ENCODE measurements at regions not wholly inside any gene's neighbourhood (a gene's known extent, or its start where the extent isn't known, plus 50 kb on each side); places are given as distances from the start of the nearest gene placed in this dataset.

GRCh38 chr13:73827434-73827833, 306.8 kb downstream of the KLF12 start:
- Histone ChIP-seq H3K79me2 (ENCODE audit: insufficient read depth, low read length) (no peaks in the 10 kb centered on the region), H4K20me1 (ENCODE audit: insufficient read depth) (no peaks in the 10 kb centered on the region), H3K9me3 (ENCODE audit: control insufficient read depth in 1 of 2, insufficient read depth in 1 of 2, low read depth in 1 of 2, low read length in 2 of 2) (no peaks in the 10 kb centered on the region), H3K36me3 (ENCODE audit: control insufficient read depth in 1 of 2, insufficient read depth in 2 of 2, low read length in 2 of 2) (no peaks in the 10 kb centered on the region), H3K9ac (ENCODE audit: low read length) (no peak overlapping the region), H2AFZ (ENCODE audit: low read depth, low read length, poor library complexity, severe bottlenecking) (no peak overlapping the region), H3K4me1 (ENCODE audit: control insufficient read depth in 1 of 2, insufficient read depth in 2 of 2, low read length in 2 of 2) (no peaks in the 10 kb centered on the region), H3K4me2 (ENCODE audit: low read length) (no peak overlapping the region), H3K9me2 (ENCODE audit: insufficient read depth) (no peaks in the 10 kb centered on the region), H3K27ac (ENCODE audit: low read depth, low read length) (no peak overlapping the region), H3K4me3 (replicated peaks in 1 of 2; ENCODE audit: low read depth in 1 of 2, low read length in 2 of 2) (no peak overlapping the region), H3K27me3 (ENCODE audit: insufficient read depth, low read length) (no peaks in the 10 kb centered on the region)
- TF ChIP-seq FOSL1 (IDR thresholded peaks at IDR 0.05; ENCODE audit: low read depth) (no peak), MAX (IDR thresholded peaks at IDR 0.05) (no peak), POLR2AphosphoS5 (IDR thresholded peaks at IDR 0.05; ENCODE audit: low read depth, low read length) (no peak), ZBTB33 (IDR thresholded peaks at IDR 0.05; ENCODE audit: extremely low read depth, insufficient replicate concordance, low read length) (no peak), SRF (IDR thresholded peaks at IDR 0.05; ENCODE audit: low read depth) (no peak), JUND (IDR thresholded peaks at IDR 0.05) (no peak), RAD21 (IDR thresholded peaks at IDR 0.05; ENCODE audit: low read depth) (no peak), EZH2 (IDR thresholded peaks at IDR 0.05) (no peak), SIN3A (IDR thresholded peaks at IDR 0.05; ENCODE audit: low read depth) (no peak), ZFX (IDR thresholded peaks at IDR 0.05) (no peak), CBX3 (IDR thresholded peaks at IDR 0.05; ENCODE audit: low read depth) (no peak), ELF1 (IDR thresholded peaks at IDR 0.05; ENCODE audit: borderline replicate concordance, low read depth) (no peak), EZH2phosphoT487 (IDR thresholded peaks at IDR 0.05; ENCODE audit: borderline replicate concordance) (no peak)
- DNase-seq (ENCODE audit: low read depth, low spot score) (no peak), ATAC-seq (no peak)
- CTCF ChIA-PET: no interaction called here
- RAD21 ChIA-PET (ENCODE audit: low non-redundant PET in 1 of 2, low total read pairs in 2 of 2, uncharacterized antibody in 2 of 2, unreplicated experiment in 2 of 2): no interaction called here
- intact Hi-C loops (cut with micrococcal nuclease): no loop called here
- no TSS peak for BruUV-seq (replicated peaks)
- POLR2A ChIA-PET: no interaction called here

Measured in HCT116 (cell line).